C4-2B (cell line): ENCODE measurements at regions not wholly inside any gene's neighbourhood (a gene's known extent, or its start where the extent isn't known, plus 50 kb on each side); places are given as distances from the start of the nearest gene placed in this dataset.

Source experiments
- ZFX ChIP-seq: fragments of 450-650 bp; IDR thresholded peaks from 2 replicates; pipeline ENCODE4 v1.6.1; 2017
- TF ChIP-seq, protein P1 (sequence below): fragments of 450-650 bp; conservative IDR thresholded peaks from 2 replicates; pipeline ENCODE4 v1.5.1; 2017; ENCODE audit warnings: mild to moderate bottlenecking

- TF ChIP-seq, protein P1, sequence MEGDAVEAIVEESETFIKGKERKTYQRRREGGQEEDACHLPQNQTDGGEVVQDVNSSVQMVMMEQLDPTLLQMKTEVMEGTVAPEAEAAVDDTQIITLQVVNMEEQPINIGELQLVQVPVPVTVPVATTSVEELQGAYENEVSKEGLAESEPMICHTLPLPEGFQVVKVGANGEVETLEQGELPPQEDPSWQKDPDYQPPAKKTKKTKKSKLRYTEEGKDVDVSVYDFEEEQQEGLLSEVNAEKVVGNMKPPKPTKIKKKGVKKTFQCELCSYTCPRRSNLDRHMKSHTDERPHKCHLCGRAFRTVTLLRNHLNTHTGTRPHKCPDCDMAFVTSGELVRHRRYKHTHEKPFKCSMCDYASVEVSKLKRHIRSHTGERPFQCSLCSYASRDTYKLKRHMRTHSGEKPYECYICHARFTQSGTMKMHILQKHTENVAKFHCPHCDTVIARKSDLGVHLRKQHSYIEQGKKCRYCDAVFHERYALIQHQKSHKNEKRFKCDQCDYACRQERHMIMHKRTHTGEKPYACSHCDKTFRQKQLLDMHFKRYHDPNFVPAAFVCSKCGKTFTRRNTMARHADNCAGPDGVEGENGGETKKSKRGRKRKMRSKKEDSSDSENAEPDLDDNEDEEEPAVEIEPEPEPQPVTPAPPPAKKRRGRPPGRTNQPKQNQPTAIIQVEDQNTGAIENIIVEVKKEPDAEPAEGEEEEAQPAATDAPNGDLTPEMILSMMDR, result no peak
- TF ChIP-seq ZFX, result no peak
Measured at GRCh38 chr5:174545926-174546325, 178.5 kb upstream of the MSX2 start.
